ENCODE measurements at regions not wholly inside any gene's neighbourhood (a gene's known extent, or its start where the extent isn't known, plus 50 kb on each side); places are given as distances from the start of the nearest gene placed in this dataset.
"Not testable (repeated sequence)": the region's sequence is repeated elsewhere in the genome, so short reads cannot be mapped to it uniquely, and the experiment has no call there.

DNA sequence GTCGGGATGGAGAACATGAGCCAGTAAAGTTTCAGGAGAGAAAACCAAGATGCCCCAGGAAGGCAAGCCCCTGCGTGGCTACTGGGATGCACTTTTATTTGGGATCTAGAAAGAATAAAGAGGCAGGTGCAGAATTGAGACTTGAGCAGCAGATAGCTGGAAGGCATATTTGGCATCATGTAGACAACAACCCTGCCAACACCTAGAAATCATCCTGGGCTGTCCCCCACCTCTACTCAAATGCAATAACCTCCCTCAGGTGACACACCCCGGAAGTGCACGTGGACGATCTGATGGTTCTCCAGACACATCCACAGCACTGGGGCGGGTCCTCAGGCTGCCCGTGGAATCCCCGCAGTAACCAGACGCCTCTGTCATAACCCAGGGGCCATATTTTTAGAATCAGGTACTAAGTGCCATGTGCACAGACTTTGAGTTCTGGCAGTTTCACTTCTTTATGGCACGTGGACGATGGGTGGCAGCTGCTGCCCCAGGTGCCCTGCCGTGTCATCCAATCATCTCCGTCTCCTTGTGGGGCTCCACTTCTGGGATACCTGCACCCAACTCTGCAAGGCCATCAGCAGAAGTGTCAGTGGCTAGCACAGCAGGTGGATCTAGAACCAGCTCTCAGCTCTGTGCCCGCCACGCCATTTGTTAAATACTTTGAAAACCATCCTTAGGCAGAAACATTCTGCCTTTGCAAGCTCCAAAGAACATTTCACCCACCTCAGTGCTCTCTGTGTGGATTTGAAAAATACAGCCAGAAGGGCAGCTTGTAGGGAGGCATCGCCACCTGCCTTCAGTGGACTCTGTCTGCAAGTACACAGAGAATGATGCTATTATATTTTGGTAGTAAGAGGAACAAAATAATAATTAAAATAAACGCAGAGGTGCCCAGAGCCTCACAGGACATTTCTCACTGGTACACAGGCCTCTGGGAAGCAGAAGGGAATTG is 771.7 kb upstream of the TMEM132C start:
- Histone ChIP-seq H3K4me3 (ENCODE audit: low read depth, low read length) (no peak overlapping the region), H3K36me3 (replicated peaks) (no peaks in the 10 kb centered on the region), H3K27ac (no peak overlapping the region), H3K27me3 (replicated peaks) (no peaks in the 10 kb centered on the region)
- no peak for TF ChIP-seq CTCF (IDR thresholded peaks at IDR 0.05; ENCODE audit: low read depth, low read length, missing control alignments)
- DNase-seq: no peak
- in situ Hi-C loops (cut with HindIII; ENCODE audit: low pct_ligation_motif_present, low sequenced_read_pairs): no loop called here

GRCh38 chr12:127496255-127496654 is 770.7 kb upstream of the TMEM132C start:
- Histone ChIP-seq H3K27me3 (replicated peaks) (no peaks in the 10 kb centered on the region), H3K36me3 (replicated peaks) (no peaks in the 10 kb centered on the region), H3K4me3 (ENCODE audit: low read depth, low read length) (no peak overlapping the region)

DNA sequence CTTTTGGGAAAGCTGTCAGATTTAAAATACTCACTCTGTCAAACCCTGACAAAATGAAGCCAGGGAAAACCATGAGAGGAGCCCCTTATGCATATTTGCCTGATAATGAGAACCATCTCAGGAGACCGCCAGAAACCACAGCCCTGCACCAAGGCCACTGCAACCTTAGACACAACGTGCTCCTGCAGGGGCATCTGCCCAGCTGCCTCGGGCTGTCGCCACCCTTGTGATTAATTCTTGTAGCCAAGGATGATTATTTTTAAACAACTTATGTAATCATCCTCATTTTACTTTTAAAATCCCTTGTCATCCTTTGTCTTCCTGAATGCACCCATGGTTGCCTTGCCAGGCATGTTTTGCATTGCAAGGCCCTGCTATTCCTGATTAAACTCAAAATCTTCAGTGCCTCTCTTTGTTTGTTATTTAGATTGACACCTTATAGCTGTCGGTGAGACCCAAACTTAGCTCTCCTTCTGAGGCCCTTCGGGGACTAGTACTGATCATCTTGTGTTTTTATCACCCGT is 766.4 kb upstream of the TMEM132C start:
- Histone ChIP-seq H3K27ac (no peak overlapping the region), H3K4me3 (ENCODE audit: low read depth, low read length) (no peak overlapping the region)
- in situ Hi-C loops (cut with HindIII; ENCODE audit: low pct_ligation_motif_present, low sequenced_read_pairs): no loop called here

More at GRCh38 chr12:127496255-127496654, 770.7 kb upstream of the TMEM132C start:
- in situ Hi-C loops (cut with HindIII; ENCODE audit: low pct_ligation_motif_present, low sequenced_read_pairs): no loop called here
- peak; percentile 43 for TF ChIP-seq CTCF (IDR thresholded peaks at IDR 0.05; ENCODE audit: low read depth, low read length, missing control alignments)
- H3K27ac ChIP-seq: no peak overlapping the region
- DNase-seq: no peak

DNA sequence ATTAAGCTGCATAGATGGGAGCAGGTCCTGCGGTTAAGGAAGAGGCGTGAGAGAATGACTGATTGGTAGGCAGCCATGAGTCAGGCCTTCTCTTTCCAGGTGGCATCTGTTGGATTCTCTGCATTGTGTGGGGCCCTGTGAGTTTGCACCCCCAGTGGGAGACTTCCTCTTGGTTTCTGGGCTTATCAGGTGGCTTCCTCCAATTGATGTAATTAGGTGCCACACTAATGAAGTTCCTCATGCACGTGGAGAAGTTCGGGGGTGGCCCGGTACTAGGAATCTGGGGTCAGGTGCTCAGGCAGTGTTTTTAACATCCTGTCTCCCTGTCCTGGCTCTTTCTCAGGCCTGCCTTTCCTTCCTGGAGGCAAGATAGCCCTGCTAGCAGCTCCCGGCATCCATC is 765.1 kb upstream of the TMEM132C start:
- no peak for TF ChIP-seq CTCF (IDR thresholded peaks at IDR 0.05; ENCODE audit: low read depth, low read length, missing control alignments)
- Histone ChIP-seq H3K27ac (no peak overlapping the region), H3K27me3 (replicated peaks) (no peaks in the 10 kb centered on the region), H3K36me3 (replicated peaks) (no peaks in the 10 kb centered on the region), H3K4me3 (ENCODE audit: low read depth, low read length) (no peak overlapping the region)
- in situ Hi-C loops (cut with HindIII; ENCODE audit: low pct_ligation_motif_present, low sequenced_read_pairs): no loop called here
- DNase-seq: no peak

More for the DNA sequence above, 766.4 kb upstream of the TMEM132C start:
- TF ChIP-seq CTCF (IDR thresholded peaks at IDR 0.05; ENCODE audit: low read depth, low read length, missing control alignments): no peak
- no peak for DNase-seq
- H3K36me3 ChIP-seq (replicated peaks): no peaks in the 10 kb centered on the region
- no peaks in the 10 kb centered on the region for H3K27me3 ChIP-seq (replicated peaks)

DNA sequence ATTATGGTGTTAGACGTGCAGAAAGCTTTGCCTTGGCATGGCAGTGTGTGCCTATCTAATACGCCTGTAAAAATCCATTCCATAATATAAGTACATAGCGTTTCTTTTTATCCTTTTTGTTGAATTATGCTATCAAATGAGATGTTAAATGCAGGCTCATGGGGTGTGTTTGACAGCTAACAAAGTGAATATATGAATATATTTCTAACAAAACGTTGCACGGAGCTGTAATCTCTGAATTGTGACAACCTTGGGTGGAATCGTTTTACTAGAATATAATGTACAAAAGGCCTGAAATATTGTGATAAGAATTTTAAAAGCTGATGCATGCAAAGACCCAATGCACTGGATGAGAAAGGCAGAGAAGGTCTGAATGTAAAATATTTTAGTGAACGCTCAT is 763.7 kb upstream of the TMEM132C start:
- H3K27me3 ChIP-seq (replicated peaks): no peaks in the 10 kb centered on the region
- no peaks in the 10 kb centered on the region for H3K36me3 ChIP-seq (replicated peaks)
- TF ChIP-seq CTCF (IDR thresholded peaks at IDR 0.05; ENCODE audit: low read depth, low read length, missing control alignments): no peak
- no peak for DNase-seq
- in situ Hi-C loops (cut with HindIII; ENCODE audit: low pct_ligation_motif_present, low sequenced_read_pairs): no loop called here
- H3K27ac ChIP-seq: no peak overlapping the region
- no peak overlapping the region for H3K4me3 ChIP-seq (ENCODE audit: low read depth, low read length)

DNA sequence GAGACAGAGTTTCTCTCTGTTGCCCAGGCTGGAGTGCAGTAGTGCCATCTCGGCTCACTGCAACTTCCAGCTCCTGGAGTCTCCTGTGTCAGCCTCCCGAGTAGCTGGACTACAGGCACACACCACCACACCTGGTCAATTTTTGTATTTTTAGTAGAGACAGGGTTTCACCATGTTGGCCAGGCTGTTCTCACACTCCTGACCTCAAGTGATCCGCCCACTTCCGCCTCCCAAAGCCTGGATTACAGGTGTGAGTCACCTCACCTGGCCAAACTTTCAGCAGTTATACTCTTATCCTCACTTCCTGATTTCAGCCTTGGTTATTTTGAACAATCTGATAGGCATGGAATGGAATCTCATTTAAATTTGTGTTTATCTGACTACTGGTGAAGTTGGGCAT is 763.0 kb upstream of the TMEM132C start:
- H3K4me3 ChIP-seq (ENCODE audit: low read depth, low read length); DNase-seq; H3K36me3 ChIP-seq (replicated peaks); in situ Hi-C loops (cut with HindIII; ENCODE audit: low pct_ligation_motif_present, low sequenced_read_pairs); H3K27ac ChIP-seq; H3K27me3 ChIP-seq (replicated peaks): not testable (repeated sequence)
